GM21619 (cell line): ENCODE measurements at regions not wholly inside any gene's neighbourhood (a gene's known extent, or its start where the extent isn't known, plus 50 kb on each side); places are given as distances from the start of the nearest gene placed in this dataset.
A peak's percentile ranks its signal among the peaks of the same experiment; 100 is the strongest.
"Not testable (repeated sequence)": the region's sequence is repeated elsewhere in the genome, so short reads cannot be mapped to it uniquely, and the experiment has no call there.

Source experiments
- ATAC-seq: cut with Tn5 transposase; IDR thresholded peaks from one replicate; pipeline ENCODE4 v1.9.1; 2021; ENCODE audit not compliant: unreplicated experiment

GRCh38 chr5:60445921-60446320 is 254.0 kb downstream of the DEPDC1B start:
- ATAC-seq, result no peak

DNA sequence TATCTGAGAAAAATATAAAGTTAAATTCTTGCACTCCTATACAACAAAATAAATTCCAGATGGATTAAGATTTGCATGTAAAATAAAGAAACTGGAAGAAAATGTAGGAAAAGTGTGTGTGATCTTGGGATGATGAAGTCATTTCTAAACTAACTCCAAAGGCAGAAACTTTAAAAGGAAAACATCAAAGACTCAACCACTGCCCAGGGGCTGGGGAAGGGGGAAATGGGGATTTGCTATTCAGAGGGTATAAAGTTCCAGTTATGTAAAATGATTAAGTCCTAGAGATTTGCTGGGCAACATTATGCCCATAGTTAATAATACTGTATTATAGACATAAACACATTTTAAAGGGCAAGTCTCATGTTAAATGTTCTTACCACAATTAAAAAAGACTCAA is 254.5 kb downstream of the DEPDC1B start:
- no peak for ATAC-seq

DNA sequence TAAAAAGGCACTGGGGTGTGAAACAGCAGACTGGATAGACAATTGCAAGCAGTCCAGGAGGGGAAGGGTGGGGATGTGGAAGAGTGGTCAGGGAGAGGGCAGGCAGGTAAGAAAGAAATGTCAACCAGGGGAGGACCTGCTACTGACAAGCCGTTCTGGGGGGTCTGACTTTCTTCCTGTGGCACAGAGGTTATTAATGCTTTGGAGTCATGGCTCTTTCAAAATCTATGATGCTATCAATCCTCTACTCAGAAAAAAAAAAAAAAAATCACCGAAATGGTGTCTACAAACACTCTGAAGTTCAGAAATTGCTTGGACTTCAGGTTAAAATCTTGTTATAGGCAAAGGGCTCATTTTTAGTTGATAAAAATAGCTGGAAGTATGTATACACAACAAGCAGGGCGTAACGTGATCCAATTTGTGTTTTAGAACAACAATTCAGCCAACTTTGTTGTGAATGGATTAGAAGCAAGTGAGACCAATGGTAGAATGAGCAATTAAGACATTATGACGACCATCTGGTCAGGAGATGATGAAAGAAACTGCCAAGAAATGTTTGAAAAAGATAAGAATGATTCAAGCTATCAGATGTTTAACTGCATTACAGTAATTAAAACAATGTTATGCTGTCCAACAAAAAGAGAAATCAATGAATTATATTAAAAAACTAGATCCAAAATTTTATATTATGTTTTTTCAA is 255.2 kb downstream of the DEPDC1B start:
- no peak for ATAC-seq

GRCh38 chr5:60439552-60439951 is 260.4 kb downstream of the DEPDC1B start:
- no peak for ATAC-seq

DNA sequence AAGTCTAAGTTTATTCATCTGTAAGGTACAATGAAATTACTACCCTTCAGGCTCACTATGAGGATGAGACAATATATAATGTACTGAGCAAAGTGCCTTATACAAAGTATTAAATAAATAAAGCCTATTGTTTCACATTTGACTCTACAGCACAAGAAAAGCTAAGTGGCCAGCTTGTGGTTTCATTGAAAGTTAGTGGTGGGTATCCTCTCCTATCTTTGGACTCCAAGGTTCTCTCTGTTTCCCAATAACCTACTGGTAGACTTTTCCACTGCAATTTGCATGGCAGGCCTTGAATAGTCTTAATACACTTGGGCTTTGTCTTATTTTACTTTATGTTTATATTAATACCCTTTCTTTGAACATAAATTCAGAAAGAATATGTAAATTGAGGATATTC is 262.7 kb downstream of the DEPDC1B start:
- no peak for ATAC-seq

GRCh38 chr5:60436518-60436917 is 263.4 kb downstream of the DEPDC1B start:
- ATAC-seq, result peak; percentile 69

DNA sequence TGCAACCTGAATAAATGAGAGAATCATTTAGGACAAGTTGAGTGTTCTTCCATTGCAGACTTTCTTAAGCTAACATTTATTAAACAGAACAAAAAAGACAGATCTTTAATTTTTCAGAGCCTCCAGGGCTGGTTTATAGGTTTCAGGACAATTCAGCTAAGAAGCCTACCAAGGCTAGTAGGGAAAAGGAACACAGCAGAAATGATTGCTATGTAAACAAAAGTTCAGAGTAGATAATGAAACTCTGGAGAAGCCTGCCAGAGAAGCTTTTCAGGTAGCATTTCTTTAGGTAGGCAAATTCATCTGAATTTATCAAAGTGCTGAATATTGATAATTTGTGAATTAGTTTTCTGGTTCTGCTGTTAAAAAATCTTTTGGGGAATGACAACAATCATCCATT is 264.2 kb downstream of the DEPDC1B start:
- ATAC-seq, result no peak

DNA sequence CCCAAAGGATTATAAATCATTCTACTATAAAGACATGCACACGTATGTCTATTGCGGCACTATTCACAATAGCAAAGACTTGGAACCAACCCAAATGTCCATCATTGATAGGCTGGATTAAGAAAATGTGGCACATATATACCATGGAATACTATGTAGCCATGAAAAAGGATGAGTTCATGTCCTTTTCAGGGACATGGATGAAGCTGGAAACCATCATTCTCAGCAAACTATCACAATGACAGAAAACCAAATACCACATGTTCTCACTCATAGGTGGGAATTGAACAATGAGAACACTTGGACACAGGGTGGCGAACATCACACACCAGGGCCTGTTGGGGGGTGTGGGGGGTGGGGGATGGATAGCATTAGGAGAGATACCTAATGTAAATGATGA is 273.8 kb downstream of the DEPDC1B start:
- ATAC-seq, result not testable (repeated sequence)

- not testable (repeated sequence) for ATAC-seq
Measured at GRCh38 chr5:60420773-60421172, 279.2 kb downstream of the DEPDC1B start.

- no peak for ATAC-seq
Measured at GRCh38 chr5:60417500-60418181, 282.3 kb downstream of the DEPDC1B start.

DNA sequence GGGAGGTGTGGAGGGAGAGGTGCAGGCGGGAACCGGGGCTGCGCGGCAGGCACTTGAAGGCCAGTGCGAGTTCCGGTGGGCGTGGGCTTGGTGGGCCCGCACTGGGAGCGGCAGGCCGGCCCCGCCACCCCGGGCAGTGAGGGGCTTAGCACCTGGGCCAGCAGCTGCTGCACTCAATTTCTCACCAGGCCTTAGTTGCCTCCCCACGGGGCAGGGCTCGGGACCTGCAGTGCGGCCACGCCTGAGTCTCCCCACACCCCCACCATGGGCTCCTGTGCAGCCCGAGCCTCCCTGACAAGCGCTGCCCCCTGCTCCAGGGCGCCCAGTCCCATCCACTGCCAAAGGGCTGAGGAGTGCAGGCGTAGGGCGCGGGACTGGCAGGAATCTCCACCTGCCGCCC is 284.5 kb downstream of the DEPDC1B start:
- ATAC-seq, result no peak

- no peak for ATAC-seq
Measured at GRCh38 chr5:60410427-60410826, 289.5 kb downstream of the DEPDC1B start.

DNA sequence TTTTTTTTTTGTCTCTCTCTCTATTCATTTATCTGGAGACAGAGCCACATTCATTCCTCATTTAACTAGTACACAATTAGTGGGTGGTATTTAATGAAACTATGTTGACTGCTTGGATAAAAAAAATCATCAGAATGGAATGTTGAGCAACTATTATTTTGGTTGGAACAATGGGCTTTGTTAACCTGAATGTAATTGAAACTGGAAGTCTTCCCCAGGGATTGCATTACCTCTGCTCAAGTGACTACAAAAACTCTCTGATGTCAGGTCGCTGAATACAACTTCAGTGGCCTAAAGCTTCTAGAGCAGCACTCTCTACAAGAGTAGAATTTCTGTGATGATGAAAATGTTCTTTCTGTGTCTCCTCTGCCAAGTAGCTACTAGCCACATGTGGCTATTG is 295.8 kb downstream of the DEPDC1B start:
- ATAC-seq, result no peak

GRCh38 chr5:60403343-60404006 is 296.5 kb downstream of the DEPDC1B start:
- ATAC-seq, result no peak

- ATAC-seq, result no peak
Measured at GRCh38 chr5:60402161-60402785, 297.7 kb downstream of the DEPDC1B start.

GRCh38 chr5:60401526-60401925 is 298.4 kb downstream of the DEPDC1B start:
- ATAC-seq, result no peak

- ATAC-seq, result no peak
Measured at GRCh38 chr5:60399507-60399906, 300.5 kb downstream of the DEPDC1B start.

GRCh38 chr5:60395712-60396329 is 304.1 kb downstream of the DEPDC1B start:
- ATAC-seq, result no peak

DNA sequence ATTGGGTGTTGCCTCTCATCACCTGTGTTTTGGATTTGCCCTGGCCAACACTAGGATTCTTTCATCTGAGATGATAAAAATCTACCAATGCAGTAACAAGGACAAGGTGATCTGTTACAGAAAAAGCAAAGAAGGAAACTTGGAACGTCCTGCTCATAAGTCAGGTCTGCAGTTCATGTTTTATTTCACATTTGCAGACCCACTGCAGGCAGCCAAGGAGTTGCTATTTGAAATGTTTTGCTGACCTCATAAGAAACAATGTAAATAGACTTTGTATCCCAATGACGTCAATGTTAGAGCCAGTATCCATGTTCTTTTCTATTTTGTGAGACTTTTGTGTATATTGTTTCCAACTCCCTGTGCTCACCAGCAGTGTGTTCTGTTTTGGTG is 312.9 kb downstream of the DEPDC1B start:
- ATAC-seq, result no peak

- no peak for ATAC-seq
Measured at GRCh38 chr5:60386436-60387050, 313.4 kb downstream of the DEPDC1B start.

- ATAC-seq, result no peak
Measured at GRCh38 chr5:60382716-60383115, 317.2 kb downstream of the DEPDC1B start.
